GM12878 (cell line): ENCODE measurements at regions not wholly inside any gene's neighbourhood (a gene's known extent, or its start where the extent isn't known, plus 50 kb on each side); places are given as distances from the start of the nearest gene placed in this dataset.

Experiments
- ATAC-seq: fragments of 200-7000 bp; cut with Tn5 transposase; 3 replicates; pipeline ENCODE4 v1.9.1; 2020; ENCODE audit warnings: mild to moderate bottlenecking, moderate library complexity
- BruUV-seq: library from RNA; stranded (reverse); fragments of 400-500 nt; replicated peaks from 2 replicates; lab custom pipeline; 2021; lab: Mats Ljungman, UMichigan
- CTCF ChIA-PET: fragments of 300-600 bp; sonication (Branson Sonifier 250); formaldehyde crosslinking; extraction: SDS; loops from one replicate; lab custom pipeline; 2021; ENCODE audit warnings: inconsistent platforms; lab: Yijun Ruan, JAX
- POLR2A ChIA-PET: fragments of 350-600 bp; formaldehyde crosslinking; extraction: SDS; loops from one replicate; lab custom pipeline; 2021; ENCODE audit warnings: inconsistent platforms; lab: Charles Lee
- RAD21 ChIA-PET: fragments of 300-600 bp; sonication (Branson Sonifier 250); formaldehyde crosslinking; loops from one replicate; lab custom pipeline; 2023; ENCODE audit warnings: antibody characterized with exemption; ENCODE audit not compliant: unreplicated experiment; lab: Charles Lee
- SMC1A ChIA-PET: fragments of 300-600 bp; sonication (Branson Sonifier 250); formaldehyde crosslinking; loops from one replicate; lab custom pipeline; 2023; ENCODE audit not compliant: unreplicated experiment, uncharacterized antibody; lab: Charles Lee
- DNase-seq: peaks from one replicate; pipeline ENCODE4 v3.0.0-alpha.2; 2011; ENCODE audit warnings: low read depth, low spot score
- FAIRE-seq: peaks from 3 replicates; lab custom pipeline; 2011; peaks lifted over from hg19 to GRCh38; lab: Jason Lieb, UNC
- H2AFZ ChIP-seq: 2 replicates; pipeline ENCODE4 v1.6.0; 2011; ENCODE audit warnings: low read depth, low read length, control low read depth; ENCODE audit not compliant: control insufficient read depth
- H3K27ac ChIP-seq: 2 replicates; pipeline ENCODE4 v1.5.1; 2011; ENCODE audit warnings: control low read depth; ENCODE audit not compliant: control insufficient read depth, insufficient read depth
- H3K27me3 ChIP-seq, 2 experiments: replicated peaks in 1 of 2; 2 replicates each; pipeline versions ENCODE4 v1.6.0 to v1.6.1; 2011; ENCODE audit warnings: low read length in 1 of 2; ENCODE audit not compliant: control insufficient read depth in 2 of 2, insufficient read depth in 2 of 2
- H3K36me3 ChIP-seq, 2 experiments: 2 replicates each; pipeline ENCODE4 v1.5.1; 2011; ENCODE audit warnings: low read length in 1 of 2; ENCODE audit not compliant: control insufficient read depth in 2 of 2, insufficient read depth in 2 of 2
- H3K4me1 ChIP-seq: 2 replicates; pipeline ENCODE4 v1.6.1; 2011; ENCODE audit warnings: mild to moderate bottlenecking, low read length, moderate library complexity, mixed read lengths; ENCODE audit not compliant: control insufficient read depth, insufficient read depth
- H3K4me2 ChIP-seq: 2 replicates; pipeline ENCODE4 v1.6.0; 2011; ENCODE audit warnings: control low read depth; ENCODE audit not compliant: control insufficient read depth, insufficient read depth
- H3K4me3 ChIP-seq: fragments of 200-600 bp; sonication (generic); 2 replicates; pipeline ENCODE4 v1.5.1; 2016
- H3K79me2 ChIP-seq: 2 replicates; pipeline ENCODE4 v1.6.0; 2011; ENCODE audit warnings: low read length; ENCODE audit not compliant: control insufficient read depth, insufficient read depth
- H3K9ac ChIP-seq: 2 replicates; pipeline ENCODE4 v1.8.0; 2011; ENCODE audit warnings: low read length, control low read depth, mixed read lengths; ENCODE audit not compliant: control insufficient read depth, insufficient read depth
- H3K9me3 ChIP-seq: replicated peaks from 3 replicates; pipeline ENCODE4 v1.5.1; 2011; ENCODE audit warnings: mild to moderate bottlenecking, low read length; ENCODE audit not compliant: control insufficient read depth, insufficient read depth
- H4K20me1 ChIP-seq: 2 replicates; pipeline ENCODE4 v1.6.0; 2011; ENCODE audit not compliant: control insufficient read depth, insufficient read depth
- ATF2 ChIP-seq: IDR thresholded peaks from 2 replicates; pipeline ENCODE4 v1.6.1; 2012; ENCODE audit warnings: low read length, inconsistent platforms
- BACH1 ChIP-seq: fragments of 450-650 bp; IDR thresholded peaks from 2 replicates; pipeline ENCODE4 v1.6.1; 2017; ENCODE audit warnings: mild to moderate bottlenecking, borderline replicate concordance
- IRF4 ChIP-seq: IDR thresholded peaks from 2 replicates; pipeline ENCODE4 v1.6.1; 2011; ENCODE audit warnings: low read depth, low read length
- LARP7 ChIP-seq: fragments of 450-650 bp; IDR thresholded peaks from 2 replicates; pipeline ENCODE4 v1.6.1; 2017; ENCODE audit warnings: mild to moderate bottlenecking
- POU2F2 ChIP-seq: IDR thresholded peaks from 3 replicates; pipeline ENCODE4 v1.6.1; 2011; ENCODE audit warnings: low read depth, mild to moderate bottlenecking, low read length, borderline replicate concordance
- ZNF207 ChIP-seq: fragments of 450-650 bp; IDR thresholded peaks from 2 replicates; pipeline ENCODE4 v1.6.1; 2014; ENCODE audit warnings: antibody characterized with exemption, mild to moderate bottlenecking, borderline replicate concordance
- ZNF24 ChIP-seq: fragments of 450-650 bp; IDR thresholded peaks from 2 replicates; pipeline ENCODE4 v1.6.1; 2017; ENCODE audit warnings: antibody characterized with exemption, mild to moderate bottlenecking
- WGBS: methylation state at CpG from one replicate; pipeline ENCODE4 v1.1.6; 2016; ENCODE audit warnings: low lambda C conversion rate; ENCODE audit not compliant: insufficient replicate concordance, insufficient coverage; ENCODE audit errors: missing lambda C conversion rate; 5-methylcytosine and 5-hydroxymethylcytosine counted together
- in situ Hi-C: fragments of 300-500 bp; cut with MboI; formaldehyde crosslinking; loops from 9 replicates; pipeline ENCODE4 v1.14.3; 2018; ENCODE audit warnings: mixed read lengths
- intact Hi-C: fragments of 100-400 bp; cut with micrococcal nuclease; formaldehyde crosslinking; loops from one replicate; pipeline ENCODE4 v1.14.2; 2022; ENCODE audit not compliant: unreplicated experiment

GRCh38 chr12:45598761-45599160 lies 130.7 kb upstream of the ARID2 start:
- H3K9me3 ChIP-seq = no peaks in the 10 kb centered on the region
- DNase-seq (no peak), ATAC-seq (no peak), FAIRE-seq (no peak)
- ChIA-PET SMC1A (interaction anchor here (1.6 kb wide), 1 partner anchor 15 kb away, joined by 4 read pairs; no protein-coding TSS in a partner anchor), POLR2A (no interaction called here), CTCF (interaction anchor here (0.7 kb wide), 1 partner anchor 1172 kb away, joined by 4 read pairs; no protein-coding TSS in a partner anchor), RAD21 (interaction anchor here (0.7 kb wide), 1 partner anchor 69 kb away, joined by 4 read pairs; no protein-coding TSS in a partner anchor)
- no peak overlapping the region for H3K4me3 ChIP-seq
- no peak overlapping the region for H3K27ac ChIP-seq
- no peaks in the 10 kb centered on the region for H3K79me2 ChIP-seq
- TF ChIP-seq BACH1 (no peak), ATF2 (no peak), ZNF24 (no peak), POU2F2 (no peak), ZNF207 (no peak)
- H4K20me1 ChIP-seq = no peaks in the 10 kb centered on the region
- intact Hi-C loops = no loop called here
- H2AFZ ChIP-seq = no peak overlapping the region
- BruUV-seq = no TSS peak
- 46% methylated on average over 1 of the region's 1 CpG for WGBS
- no peaks in the 10 kb centered on the region for H3K36me3 ChIP-seq
- in situ Hi-C loops = no loop called here
- no peak overlapping the region for H3K9ac ChIP-seq
- no peaks in the 10 kb centered on the region for H3K4me1 ChIP-seq
- H3K27me3 ChIP-seq = no peaks in the 10 kb centered on the region; a peak in 1 of 4 replicates
- no peak overlapping the region for H3K4me2 ChIP-seq

DNA sequence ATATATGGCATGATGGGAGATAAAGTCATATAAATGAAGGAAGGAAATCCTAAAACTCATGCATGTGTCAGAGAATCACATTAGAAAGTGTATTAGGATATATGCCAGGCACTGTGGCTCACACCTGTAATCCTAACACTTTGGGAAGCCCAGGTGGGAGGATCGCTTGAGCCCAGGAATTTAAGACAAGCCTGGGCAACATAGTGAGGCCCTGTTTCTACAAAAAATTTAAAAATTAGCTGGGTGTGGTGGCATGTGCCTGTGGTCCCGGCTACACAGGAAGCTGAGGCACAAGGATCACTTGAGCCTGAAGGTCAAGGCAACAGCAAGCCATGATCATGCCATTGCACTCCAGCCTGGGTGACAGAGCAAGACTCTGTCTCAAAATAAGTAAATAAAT lies 130.3 kb upstream of the ARID2 start:
- Histone ChIP-seq H3K4me3 (no peak overlapping the region), H3K9ac (no peak overlapping the region), H3K79me2 (no peaks in the 10 kb centered on the region), H3K27ac (no peak overlapping the region), H3K4me1 (no peaks in the 10 kb centered on the region), H3K4me2 (no peak overlapping the region), H4K20me1 (no peaks in the 10 kb centered on the region), H3K27me3 (no peaks in the 10 kb centered on the region; a peak in 1 of 4 replicates), H3K9me3 (no peaks in the 10 kb centered on the region), H3K36me3 (no peaks in the 10 kb centered on the region)
- ChIA-PET POLR2A (no interaction called here), SMC1A (interaction anchor here (1.6 kb wide), 1 partner anchor 15 kb away, joined by 4 read pairs; no protein-coding TSS in a partner anchor)
- intact Hi-C loops = no loop called here
- DNase-seq = no peak
- 48% methylated on average over 2 of the region's 2 CpGs for WGBS
- ATAC-seq = no peak
- BruUV-seq = no TSS peak
- no peak for FAIRE-seq
- TF ChIP-seq IRF4 (no peak), LARP7 (no peak)
- TF ChIP-seq, all 136 proteins: peak for 0
- no peak overlapping the region for H2AFZ ChIP-seq
- ChIA-PET CTCF (interaction anchor here (0.7 kb wide), 1 partner anchor 1172 kb away, joined by 4 read pairs; no protein-coding TSS in a partner anchor), RAD21 (interaction anchor here (0.7 kb wide), 1 partner anchor 69 kb away, joined by 4 read pairs; no protein-coding TSS in a partner anchor)
- in situ Hi-C loops = no loop called here
